ENCODE measurements at regions not wholly inside any gene's neighbourhood (a gene's known extent, or its start where the extent isn't known, plus 50 kb on each side); places are given as distances from the start of the nearest gene placed in this dataset.

- Histone ChIP-seq H3K9me3 (ENCODE audit: low read length) (peaks cover 78% of the 10 kb centered on the region), H3K27ac (ENCODE audit: extremely low read length, insufficient read depth, low read length) (no peak overlapping the region), H4K20me1 (ENCODE audit: insufficient read depth, low read length) (no peaks in the 10 kb centered on the region), H2AFZ (ENCODE audit: low read length) (no peak overlapping the region), H3K27me3 (ENCODE audit: control insufficient read depth in 1 of 2, insufficient read depth in 2 of 2, low read length in 2 of 2) (no peaks in the 10 kb centered on the region), H3K9ac (ENCODE audit: insufficient read depth, low read depth, low read length) (no peak overlapping the region), H3K36me3 (replicated peaks in 1 of 2; ENCODE audit: control insufficient read depth in 1 of 2, insufficient read depth in 2 of 2, low read length in 2 of 2) (no peaks in the 10 kb centered on the region), H3K4me1 (ENCODE audit: insufficient read depth, low read length) (no peaks in the 10 kb centered on the region), H3K4me3 (replicated peaks in 1 of 3; ENCODE audit: insufficient read depth in 1 of 3, low read depth in 2 of 3, low read length in 3 of 3) (no peak overlapping the region), H3K4me2 (ENCODE audit: low read depth, low read length) (no peak overlapping the region), H3K79me2 (ENCODE audit: insufficient read depth, low read length) (no peaks in the 10 kb centered on the region)
- DNase-seq (ENCODE audit: low spot score) (no peak), FAIRE-seq (no peak), ATAC-seq (no peak)
- WGBS (ENCODE audit: low lambda C conversion rate): 5% methylated on average over 2 of the region's 2 CpGs
- BruUV-seq (replicated peaks): no TSS peak
- POLR2A ChIA-PET: no interaction called here
- in situ Hi-C loops (cut with HindIII; ENCODE audit: extremely low pct_ligation_motif_present, low pct_unique_long_range_greater_than_20kb): no loop called here
- intact Hi-C loops (cut with micrococcal nuclease; ENCODE audit: unreplicated experiment): no loop called here
- CTCF ChIA-PET (ENCODE audit: low intra/inter-chr PET ratio, low total read pairs): no interaction called here
- TF ChIP-seq ZNF142 (CRISPR knock-in tag; IDR thresholded peaks at IDR 0.05): no peak
- TF ChIP-seq ADNP (CRISPR knock-in tag; IDR thresholded peaks at IDR 0.05): no peak
- TF ChIP-seq HMG20B (CRISPR knock-in tag; conservative IDR thresholded peaks at IDR 0.05): no peak
- no peak for TF ChIP-seq MLLT10 (CRISPR knock-in tag; IDR thresholded peaks at IDR 0.05)
- no peak for TF ChIP-seq PTBP1 (IDR thresholded peaks at IDR 0.05; ENCODE audit: low read depth, low read length, poor library complexity, severe bottlenecking)
- TF ChIP-seq ZNF850 (CRISPR knock-in tag; conservative IDR thresholded peaks at IDR 0.05): no peak
- TF ChIP-seq ZNF788 (CRISPR knock-in tag; IDR thresholded peaks at IDR 0.05; ENCODE audit: borderline replicate concordance): no peak
- no peak for TF ChIP-seq ZNF281 (CRISPR knock-in tag; IDR thresholded peaks at IDR 0.05; ENCODE audit: borderline replicate concordance)
- no peak for TF ChIP-seq ARID5B (CRISPR knock-in tag; IDR thresholded peaks at IDR 0.05)
Observed at GRCh38 chr9:24464319-24464951, 81.3 kb downstream of the IZUMO3 start.
